H9 (cell line): ENCODE measurements at regions not wholly inside any gene's neighbourhood (a gene's known extent, or its start where the extent isn't known, plus 50 kb on each side); places are given as distances from the start of the nearest gene placed in this dataset.

Source experiments
- DNase-seq: peaks from one replicate; pipeline ENCODE4 v3.0.0-alpha.2; 2017
- H2AFZ ChIP-seq: one replicate; pipeline ENCODE4 v1.6.1; 2013; ENCODE audit warnings: mild to moderate bottlenecking, low read length, control low read depth, moderate library complexity
- H2AK5ac ChIP-seq: 2 replicates; pipeline ENCODE4 v1.6.1; 2013; ENCODE audit warnings: low read length, control low read depth, mixed read lengths; ENCODE audit not compliant: insufficient read length
- H2BK120ac ChIP-seq: one replicate; pipeline ENCODE4 v1.6.1; 2013; ENCODE audit warnings: low read depth, mild to moderate bottlenecking, low read length, control low read depth, inconsistent platforms; ENCODE audit not compliant: poor library complexity, severe bottlenecking
- H2BK12ac ChIP-seq: 2 replicates; pipeline ENCODE4 v1.6.1; 2013; ENCODE audit warnings: low read length, control low read depth, mixed read lengths, low read depth; ENCODE audit not compliant: insufficient read length
- H2BK15ac ChIP-seq: 2 replicates; pipeline ENCODE4 v1.6.1; 2013; ENCODE audit warnings: low read depth, low read length, control low read depth
- H2BK20ac ChIP-seq: one replicate; pipeline ENCODE4 v1.6.1; 2013; ENCODE audit warnings: low read depth, mild to moderate bottlenecking, low read length, control low read depth, inconsistent platforms; ENCODE audit not compliant: poor library complexity, severe bottlenecking
- H2BK5ac ChIP-seq: 2 replicates; pipeline ENCODE4 v1.6.1; 2013; ENCODE audit warnings: low read length, control low read depth, mixed read lengths; ENCODE audit not compliant: insufficient read length
- H3K14ac ChIP-seq: 2 replicates; pipeline ENCODE4 v1.6.1; 2013; ENCODE audit warnings: low read length, control low read depth; ENCODE audit not compliant: insufficient read depth
- H3K18ac ChIP-seq: 2 replicates; pipeline ENCODE4 v1.6.1; 2013; ENCODE audit warnings: low read depth, mild to moderate bottlenecking, mixed read lengths, low read length, control low read depth; ENCODE audit not compliant: insufficient read length
- H3K23ac ChIP-seq: 2 replicates; pipeline ENCODE4 v1.6.1; 2013; ENCODE audit warnings: low read length, control low read depth, mixed read lengths, low read depth; ENCODE audit not compliant: insufficient read length
- H3K23me2 ChIP-seq: 2 replicates; pipeline ENCODE4 v1.6.1; 2013; ENCODE audit warnings: low read depth, mild to moderate bottlenecking, mixed read lengths, low read length, control low read depth; ENCODE audit not compliant: insufficient read length, poor library complexity, severe bottlenecking
- H3K27ac ChIP-seq: 2 replicates; pipeline ENCODE4 v1.5.1; 2013; ENCODE audit warnings: low read length, control low read depth, mixed read lengths, low read depth; ENCODE audit not compliant: insufficient read length
- H3K27me3 ChIP-seq: 2 replicates; pipeline ENCODE4 v1.6.1; 2013; ENCODE audit warnings: low read length, control low read depth, inconsistent platforms; ENCODE audit not compliant: insufficient read depth
- H3K4ac ChIP-seq: 2 replicates; pipeline ENCODE4 v1.6.1; 2013; ENCODE audit warnings: low read depth, mild to moderate bottlenecking, control low read depth, inconsistent platforms, low read length, moderate library complexity
- H3K4me1 ChIP-seq: 2 replicates; pipeline ENCODE4 v1.6.1; 2013; ENCODE audit warnings: low read length, control low read depth, inconsistent platforms; ENCODE audit not compliant: insufficient read depth
- H3K4me2 ChIP-seq: 2 replicates; pipeline ENCODE4 v1.6.1; 2013; ENCODE audit warnings: low read length, control low read depth, mixed read lengths; ENCODE audit not compliant: insufficient read length, insufficient read depth
- H3K56ac ChIP-seq: 2 replicates; pipeline ENCODE4 v1.6.1; 2013; ENCODE audit warnings: low read depth, mild to moderate bottlenecking, mixed read lengths, low read length, control low read depth; ENCODE audit not compliant: insufficient read length
- H3K79me1 ChIP-seq: 2 replicates; pipeline ENCODE4 v1.6.1; 2013; ENCODE audit warnings: low read depth, mild to moderate bottlenecking, moderate library complexity, low read length, control low read depth, inconsistent platforms; ENCODE audit not compliant: insufficient read depth, poor library complexity, severe bottlenecking
- H3K79me2 ChIP-seq: 2 replicates; pipeline ENCODE4 v1.6.1; 2013; ENCODE audit warnings: low read length, control low read depth, inconsistent platforms; ENCODE audit not compliant: insufficient read depth
- H3K9ac ChIP-seq: 2 replicates; pipeline ENCODE4 v1.6.1; 2013; ENCODE audit warnings: low read length, control low read depth, mixed read lengths; ENCODE audit not compliant: insufficient read length; ENCODE audit errors: extremely low read depth
- H3K9me3 ChIP-seq: one replicate; pipeline ENCODE4 v1.6.1; 2013; ENCODE audit warnings: low read depth, low read length, inconsistent platforms; ENCODE audit not compliant: control insufficient read depth
- H3T11ph ChIP-seq: one replicate; pipeline ENCODE4 v1.6.1; 2013; ENCODE audit warnings: mild to moderate bottlenecking, low read length, control low read depth, inconsistent platforms
- H4K20me1 ChIP-seq: one replicate; pipeline ENCODE4 v1.6.1; 2013; ENCODE audit not compliant: control insufficient read depth, insufficient read length, insufficient read depth
- H4K5ac ChIP-seq: 2 replicates; pipeline ENCODE4 v1.6.1; 2013; ENCODE audit warnings: low read depth, mild to moderate bottlenecking, mixed read lengths, low read length, control low read depth; ENCODE audit not compliant: insufficient read length
- H4K8ac ChIP-seq: replicated peaks from 2 replicates; pipeline ENCODE4 v1.6.1; 2013; ENCODE audit warnings: low read length, control low read depth, mixed read lengths, low read depth; ENCODE audit not compliant: insufficient read length
- H4K91ac ChIP-seq: 2 replicates; pipeline ENCODE4 v1.6.1; 2013; ENCODE audit warnings: low read depth, mild to moderate bottlenecking, moderate library complexity, mixed read lengths, low read length, control low read depth; ENCODE audit not compliant: insufficient read length
- H3K27ac Mint-ChIP-seq, 3 experiments: 2 replicates in 2 of 3; 3 replicates in 1 of 3; pipeline ENCODE4 v1.8.0; 2020 to 2021; ENCODE audit warnings: mixed read lengths in 3 of 3, mild to moderate bottlenecking in 1 of 3, moderate library complexity in 1 of 3
- H3K27me3 Mint-ChIP-seq: 2 replicates; pipeline ENCODE4 v1.8.0; 2021; ENCODE audit warnings: low read depth, mild to moderate bottlenecking, moderate library complexity, mixed read lengths
- H3K36me3 Mint-ChIP-seq, 3 experiments: 2 replicates in 2 of 3; 3 replicates in 1 of 3; pipeline ENCODE4 v1.8.0; 2020 to 2021; ENCODE audit warnings: low read depth in 3 of 3, mixed read lengths in 3 of 3; ENCODE audit not compliant: insufficient read depth in 1 of 3
- H3K4me1 Mint-ChIP-seq, 2 experiments: 2 replicates each; pipeline ENCODE4 v1.8.0; 2020; ENCODE audit warnings: mixed read lengths in 2 of 2
- H3K4me3 Mint-ChIP-seq, 2 experiments: 2 replicates in 1 of 2; 3 replicates in 1 of 2; pipeline ENCODE4 v1.8.0; 2020 to 2021; ENCODE audit warnings: mild to moderate bottlenecking in 2 of 2, mixed read lengths in 2 of 2, moderate library complexity in 1 of 2
- H3K9me3 Mint-ChIP-seq, 2 experiments: 2 replicates in 1 of 2; 3 replicates in 1 of 2; pipeline ENCODE4 v1.8.0; 2020; ENCODE audit warnings: mild to moderate bottlenecking in 2 of 2, mixed read lengths in 2 of 2, moderate library complexity in 1 of 2
- CTCF ChIP-seq: fragments of 200-600 bp; sonication (generic); conservative IDR thresholded peaks from 3 replicates; pipeline ENCODE4 v1.8.0; 2021; ENCODE audit warnings: antibody characterized with exemption, mild to moderate bottlenecking
- WGBS: extraction: QIAGEN DNeasy Blood & Tissue Kit; methylation state at CpG from one replicate; pipeline ENCODE4 v1.1.7; 2013; ENCODE audit warnings: missing lambda C conversion rate, low lambda C conversion rate, mixed read lengths; ENCODE audit not compliant: insufficient read length; ENCODE audit errors: extremely low coverage; 5-methylcytosine and 5-hydroxymethylcytosine counted together

- Histone ChIP-seq H3K79me2 (no peaks in the 10 kb centered on the region), H2AFZ (no peak overlapping the region), H4K91ac (no peak overlapping the region), H3K27me3 (no peaks in the 10 kb centered on the region), H3K9me3 (no peaks in the 10 kb centered on the region), H3K14ac (no peak overlapping the region), H4K20me1 (no peaks in the 10 kb centered on the region), H3K23me2 (no peaks in the 10 kb centered on the region), H3K4me1 (no peaks in the 10 kb centered on the region), H2BK120ac (no peak overlapping the region), H3K27ac (no peak overlapping the region), H2BK15ac (no peak overlapping the region), H2AK5ac (no peak overlapping the region), H3K9ac (no peak overlapping the region), H3K23ac (no peak overlapping the region), H2BK5ac (no peak overlapping the region), H3K4ac (no peak overlapping the region), H4K5ac (no peak overlapping the region), H2BK12ac (no peak overlapping the region), H4K8ac (no peak overlapping the region), H3K18ac (no peak overlapping the region), H2BK20ac (no peak overlapping the region), H3K4me2 (no peak overlapping the region), H3K79me1 (no peaks in the 10 kb centered on the region), H3K56ac (no peak overlapping the region), H3T11ph (no peak overlapping the region)
- Mint-ChIP-seq H3K27ac (no peak overlapping the region), H3K4me3 (no peak overlapping the region), H3K4me1 (0 out of 4 replicates have a peak, but pooled peaks cover 0 to 3% of the 10 kb centered on the region in 2 experiments), H3K9me3 (no peaks in the 10 kb centered on the region), H3K36me3 (no peaks in the 10 kb centered on the region), H3K27me3 (no peaks in the 10 kb centered on the region)
- no peak for TF ChIP-seq CTCF
- DNase-seq = no peak
- WGBS = no CpG with 5 or more reads among the region's 6 CpGs
Observed at GRCh38 chr15:95679847-95680582, 650.5 kb upstream of the NR2F2 start.
